Pons (tissue), 1 donor: ENCODE measurements at regions not wholly inside any gene's neighbourhood (a gene's known extent, or its start where the extent isn't known, plus 50 kb on each side); places are given as distances from the start of the nearest gene placed in this dataset.

Source experiments
- DNase-seq: peaks from one replicate; pipeline ENCODE4 v3.0.0-alpha.2; 2016; ENCODE audit warnings: low spot score

GRCh38 chr13:103326326-103326725, 260.1 kb upstream of the SLC10A2 start:
- DNase-seq: no peak

GRCh38 chr13:103325672-103326071, 259.5 kb upstream of the SLC10A2 start:
- DNase-seq: no peak

- DNase-seq: no peak
Observed at GRCh38 chr13:103324641-103325040, 258.4 kb upstream of the SLC10A2 start.

GRCh38 chr13:103315711-103316110, 249.5 kb upstream of the SLC10A2 start:
- no peak for DNase-seq

GRCh38 chr13:103312467-103312866, 246.2 kb upstream of the SLC10A2 start:
- DNase-seq: no peak

GRCh38 chr13:103308667-103309066, 242.4 kb upstream of the SLC10A2 start:
- DNase-seq: no peak

- no peak for DNase-seq
Observed at GRCh38 chr13:103306163-103306562, 239.9 kb upstream of the SLC10A2 start.

GRCh38 chr13:103303078-103303651, 236.9 kb upstream of the SLC10A2 start:
- DNase-seq: no peak

GRCh38 chr13:103302676-103303075, 236.5 kb upstream of the SLC10A2 start:
- DNase-seq: no peak

- DNase-seq: no peak
Observed at GRCh38 chr13:103299079-103299478, 232.9 kb upstream of the SLC10A2 start.

GRCh38 chr13:103297083-103297482, 230.9 kb upstream of the SLC10A2 start:
- DNase-seq: no peak

- no peak for DNase-seq
Observed at GRCh38 chr13:103291798-103292572, 225.8 kb upstream of the SLC10A2 start.

GRCh38 chr13:103291226-103291625, 225.0 kb upstream of the SLC10A2 start:
- DNase-seq: no peak

- no peak for DNase-seq
Observed at GRCh38 chr13:103289681-103290080, 223.5 kb upstream of the SLC10A2 start.

- no peak for DNase-seq
Observed at GRCh38 chr13:103288114-103288513, 221.9 kb upstream of the SLC10A2 start.

GRCh38 chr13:103287659-103288058, 221.4 kb upstream of the SLC10A2 start:
- DNase-seq: no peak

GRCh38 chr13:103284466-103284865, 218.2 kb upstream of the SLC10A2 start:
- DNase-seq: no peak

- DNase-seq: no peak
Observed at GRCh38 chr13:103283451-103283820, 217.2 kb upstream of the SLC10A2 start.

GRCh38 chr13:103282571-103283450, 216.6 kb upstream of the SLC10A2 start:
- no peak for DNase-seq

- DNase-seq: no peak
Observed at GRCh38 chr13:103277959-103278694, 211.9 kb upstream of the SLC10A2 start.

- no peak for DNase-seq
Observed at GRCh38 chr13:103276775-103277498, 210.7 kb upstream of the SLC10A2 start.
